Tibial nerve (tissue), 4 donors: ENCODE measurements at regions not wholly inside any gene's neighbourhood (a gene's known extent, or its start where the extent isn't known, plus 50 kb on each side); places are given as distances from the start of the nearest gene placed in this dataset.

Experiments used
- DNase-seq, 2 donors: peaks; one replicate each; pipeline ENCODE4 v3.0.0-alpha.2; 2019; ENCODE audit warnings: low spot score in 2 of 2
- H3K27ac ChIP-seq, 4 donors: fragments of 200-600 bp; sonication (generic) in 3 of 4; one replicate each; pipeline ENCODE4 v1.5.1; 2017 to 2019; ENCODE audit warnings: mild to moderate bottlenecking in 1 of 4
- H3K27me3 ChIP-seq, 2 donors: fragments of 200-600 bp; sonication (generic) in 1 of 2; one replicate each; pipeline versions ENCODE4 v1.5.1 to v1.6.0; 2017 to 2019
- H3K36me3 ChIP-seq, 3 donors: fragments of 200-600 bp; sonication (generic); one replicate each; pipeline ENCODE4 v1.5.1; 2018 to 2019
- H3K4me1 ChIP-seq, 4 donors: fragments of 200-600 bp; sonication (generic) in 3 of 4; one replicate each; pipeline ENCODE4 v1.5.1; 2017 to 2019
- H3K4me3 ChIP-seq, 4 donors: fragments of 200-600 bp; sonication (generic) in 3 of 4; one replicate each; pipeline ENCODE4 v1.5.1; 2017 to 2019; ENCODE audit warnings: mild to moderate bottlenecking in 1 of 4, moderate library complexity in 1 of 4
- H3K9me3 ChIP-seq, 4 donors: fragments of 200-600 bp; sonication (generic) in 3 of 4; one replicate each; pipeline ENCODE4 v1.5.1; 2017 to 2019
- CTCF ChIP-seq, 5 experiments: fragments of 200-600 bp in 3 of 5; fragments of 450-650 bp in 2 of 5; sonication (generic) in 3 of 5; IDR thresholded peaks; one replicate each; pipeline ENCODE4 v1.5.1; 2016 to 2019; ENCODE audit warnings: antibody characterized with exemption in 5 of 5, mild to moderate bottlenecking in 3 of 5, moderate library complexity in 2 of 5
- EP300 ChIP-seq, 2 donors: sonication (generic); formaldehyde crosslinking; IDR thresholded peaks; one replicate each; pipeline ENCODE4 v1.6.1; 2017; ENCODE audit warnings: antibody characterized with exemption in 2 of 2, mild to moderate bottlenecking in 1 of 2
- POLR2A ChIP-seq, 2 donors: fragments of 450-650 bp; IDR thresholded peaks; one replicate each; pipeline ENCODE4 v1.6.1; 2017; ENCODE audit warnings: antibody characterized with exemption in 2 of 2, mild to moderate bottlenecking in 2 of 2, moderate library complexity in 2 of 2
- WGBS, 2 donors: methylation state at CpG; one replicate each; pipeline ENCODE4 v1.1.5; 2018; 5-methylcytosine and 5-hydroxymethylcytosine counted together

DNA sequence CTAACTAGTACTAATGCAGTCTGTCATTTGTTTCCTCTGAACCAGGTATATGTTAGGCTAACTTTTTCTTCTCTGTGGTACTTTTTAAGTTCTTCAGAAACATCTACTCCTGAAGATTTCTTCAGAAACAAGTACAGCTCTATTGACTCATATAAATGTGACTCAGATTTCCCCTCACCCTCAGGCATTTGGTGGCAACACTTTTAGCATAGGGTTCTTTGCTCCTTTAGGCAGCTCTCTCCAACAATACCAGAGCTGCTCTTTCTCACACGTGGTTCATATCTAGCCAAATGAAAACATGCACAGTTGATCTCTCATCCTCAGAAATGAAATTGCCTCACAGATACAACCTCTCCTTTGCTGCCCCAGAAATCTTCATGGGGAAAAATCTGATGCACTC, 939.8 kb downstream of the SORCS1 start:
- no peaks in the 10 kb centered on the region for H3K27me3 ChIP-seq
- no peak for DNase-seq
- no peak overlapping the region for H3K27ac ChIP-seq
- H3K36me3 ChIP-seq, result no peaks in the 10 kb centered on the region
- no peak overlapping the region for H3K4me3 ChIP-seq
- 21 to 25% methylated on average over 1 of the region's 1 CpG for WGBS, 2 donors
- H3K4me1 ChIP-seq, result peaks cover 0 to 6% (median 0%) of the 10 kb centered on the region in 4 donors
- H3K9me3 ChIP-seq, result no peaks in the 10 kb centered on the region
- TF ChIP-seq EP300 (IDR thresholded peaks at IDR 0.05) (no peak), CTCF (IDR thresholded peaks at IDR 0.05) (no peak), POLR2A (IDR thresholded peaks at IDR 0.05) (no peak)

- TF ChIP-seq CTCF (IDR thresholded peaks at IDR 0.05) (no peak), POLR2A (IDR thresholded peaks at IDR 0.05) (no peak), EP300 (IDR thresholded peaks at IDR 0.05) (no peak)
- DNase-seq, result no peak
- no peaks in the 10 kb centered on the region for H3K27me3 ChIP-seq
- 39 to 57% methylated on average over 3 of the region's 3 CpGs for WGBS, 2 donors
- H3K4me1 ChIP-seq, result no peaks in the 10 kb centered on the region
- no peaks in the 10 kb centered on the region for H3K9me3 ChIP-seq
- no peak overlapping the region for H3K4me3 ChIP-seq
- H3K36me3 ChIP-seq, result no peaks in the 10 kb centered on the region
- no peak overlapping the region for H3K27ac ChIP-seq
Measured at GRCh38 chr10:106217627-106218026, 946.9 kb downstream of the SORCS1 start.

- Histone ChIP-seq H3K9me3 (no peaks in the 10 kb centered on the region), H3K4me1 (no peaks in the 10 kb centered on the region), H3K27ac (no peak overlapping the region), H3K36me3 (no peaks in the 10 kb centered on the region), H3K4me3 (no peak overlapping the region), H3K27me3 (no peaks in the 10 kb centered on the region)
- no peak for DNase-seq
- WGBS, 2 donors, result 83 to 94% methylated on average over 1 of the region's 2 CpGs
- no peak for TF ChIP-seq EP300 (IDR thresholded peaks at IDR 0.05)
- no peak for TF ChIP-seq CTCF (IDR thresholded peaks at IDR 0.05)
- TF ChIP-seq POLR2A (IDR thresholded peaks at IDR 0.05), result no peak
Measured at GRCh38 chr10:106216085-106216484, 948.4 kb downstream of the SORCS1 start.

GRCh38 chr10:106214243-106214642, 950.3 kb downstream of the SORCS1 start:
- Histone ChIP-seq H3K9me3 (no peaks in the 10 kb centered on the region), H3K27me3 (no peaks in the 10 kb centered on the region), H3K36me3 (no peaks in the 10 kb centered on the region), H3K27ac (no peak overlapping the region), H3K4me1 (no peaks in the 10 kb centered on the region), H3K4me3 (no peak overlapping the region)
- TF ChIP-seq CTCF (IDR thresholded peaks at IDR 0.05) (no peak), POLR2A (IDR thresholded peaks at IDR 0.05) (no peak), EP300 (IDR thresholded peaks at IDR 0.05) (no peak)
- WGBS, 2 donors, result 84 to 86% methylated on average over 2 of the region's 2 CpGs
- DNase-seq, result no peak

- DNase-seq, result no peak
- Histone ChIP-seq H3K4me1 (no peaks in the 10 kb centered on the region), H3K27me3 (no peaks in the 10 kb centered on the region), H3K4me3 (no peak overlapping the region), H3K36me3 (no peaks in the 10 kb centered on the region), H3K27ac (no peak overlapping the region), H3K9me3 (no peaks in the 10 kb centered on the region)
- TF ChIP-seq CTCF (IDR thresholded peaks at IDR 0.05) (no peak), POLR2A (IDR thresholded peaks at IDR 0.05) (no peak), EP300 (IDR thresholded peaks at IDR 0.05) (no peak)
- 76 to 98% methylated on average over 1 of the region's 1 CpG for WGBS, 2 donors
Measured at GRCh38 chr10:106213493-106213892, 951.0 kb downstream of the SORCS1 start.
